ENCODE measurements at regions not wholly inside any gene's neighbourhood (a gene's known extent, or its start where the extent isn't known, plus 50 kb on each side); places are given as distances from the start of the nearest gene placed in this dataset.

DNA sequence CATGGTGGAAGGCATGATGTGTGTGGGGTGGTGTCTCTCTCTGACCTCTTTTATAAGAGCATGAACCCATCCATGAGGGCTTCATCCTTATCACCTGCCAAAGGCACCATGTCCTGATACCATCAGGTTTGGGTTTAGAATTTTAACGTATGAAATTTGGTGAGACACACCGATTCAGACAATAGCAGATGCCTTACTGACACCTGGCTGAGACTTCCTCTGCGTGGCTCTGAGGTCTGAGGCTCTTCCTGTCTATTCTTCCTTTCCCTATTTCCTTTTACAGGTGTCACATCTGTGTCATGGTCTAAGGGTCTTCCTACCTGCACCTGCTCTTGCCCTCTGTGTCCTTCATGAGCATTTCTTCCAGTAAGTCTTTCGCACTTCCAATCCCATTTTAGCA lies 320.7 kb upstream of the CLNK start:
- DNase-seq (ENCODE audit: low read depth in 4 of 4, low spot score in 3 of 4), result no peak

DNA sequence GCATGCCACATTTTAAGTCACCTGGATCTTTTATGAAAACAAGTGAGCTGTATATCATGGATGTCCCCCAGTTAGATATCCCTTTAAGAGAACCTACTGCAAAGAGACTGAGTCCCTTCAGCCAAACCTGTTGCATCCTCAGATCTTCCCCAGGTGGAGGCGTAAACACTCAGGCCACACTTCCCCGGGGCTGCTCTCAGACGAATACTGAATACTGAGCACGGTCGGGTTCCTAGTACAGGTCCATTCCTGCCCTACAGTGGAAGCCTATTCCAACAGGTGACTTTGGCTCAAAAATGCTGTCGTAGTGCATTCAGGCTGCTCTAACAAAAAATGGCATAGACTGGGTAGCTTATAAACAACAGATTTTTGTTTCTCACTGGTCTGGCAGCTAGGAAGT lies 320.2 kb upstream of the CLNK start:
- DNase-seq (ENCODE audit: low read depth in 4 of 4, low spot score in 3 of 4), result no peak

DNA sequence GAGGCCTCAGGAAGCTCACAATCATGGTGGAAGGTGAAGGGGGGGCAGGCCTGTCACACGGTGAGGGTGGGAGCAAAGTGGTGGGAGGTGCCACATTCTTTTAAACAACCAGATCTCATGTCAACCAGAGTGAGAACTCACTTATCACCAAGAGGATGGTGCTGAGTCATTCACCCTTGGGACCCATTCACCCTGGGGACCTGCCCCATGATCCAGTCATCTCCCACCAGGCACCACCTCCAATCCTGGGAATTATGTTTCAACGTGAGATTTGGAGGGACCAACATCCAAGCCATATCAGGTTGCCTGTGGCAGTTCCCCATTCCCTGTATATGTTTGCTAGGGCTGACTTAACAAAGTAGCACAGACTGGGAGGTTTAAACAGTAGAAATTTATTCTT lies 318.4 kb upstream of the CLNK start:
- no peak for DNase-seq (ENCODE audit: low read depth in 4 of 4, low spot score in 3 of 4)

DNA sequence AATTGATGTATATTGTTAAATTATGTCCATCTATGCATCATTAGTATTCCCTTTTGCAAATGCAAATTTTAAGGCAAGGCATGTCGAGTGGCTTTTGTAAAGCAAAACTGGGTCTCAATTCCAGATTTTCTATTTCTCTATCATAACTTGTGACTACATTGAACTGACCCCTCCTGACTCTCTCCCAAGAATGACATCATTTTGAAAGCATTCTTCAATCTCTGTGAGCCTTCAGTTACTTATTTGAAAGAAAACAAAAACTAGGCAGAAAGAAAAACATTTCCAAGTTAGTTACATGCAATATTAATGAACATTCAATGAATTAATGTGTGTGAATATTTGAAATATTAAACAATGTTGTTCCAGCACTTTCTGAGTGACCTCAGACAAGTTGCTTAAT lies 314.3 kb upstream of the CLNK start:
- DNase-seq (ENCODE audit: low read depth in 4 of 4, low spot score in 3 of 4), result no peak

DNA sequence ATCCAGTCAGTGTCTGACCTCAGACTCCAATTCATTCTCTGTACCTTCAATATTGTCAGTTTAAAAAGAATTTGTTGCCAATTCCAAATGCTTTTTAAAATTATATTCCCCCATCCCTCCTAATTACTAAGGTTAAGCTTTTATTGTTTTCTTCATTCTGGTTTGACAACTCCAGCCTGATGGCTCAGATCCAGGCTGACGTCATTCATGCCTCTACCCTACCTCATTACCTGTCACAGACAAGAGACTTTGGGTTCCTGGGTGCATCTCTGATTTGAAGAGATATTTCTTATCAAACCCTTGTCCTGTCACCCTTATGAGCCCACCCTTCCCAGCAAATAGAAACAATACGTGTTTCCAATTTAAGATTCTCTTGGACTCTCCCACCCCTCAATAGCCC lies 300.2 kb upstream of the CLNK start:
- DNase-seq (ENCODE audit: low read depth in 4 of 4, low spot score in 3 of 4), result no peak

DNA sequence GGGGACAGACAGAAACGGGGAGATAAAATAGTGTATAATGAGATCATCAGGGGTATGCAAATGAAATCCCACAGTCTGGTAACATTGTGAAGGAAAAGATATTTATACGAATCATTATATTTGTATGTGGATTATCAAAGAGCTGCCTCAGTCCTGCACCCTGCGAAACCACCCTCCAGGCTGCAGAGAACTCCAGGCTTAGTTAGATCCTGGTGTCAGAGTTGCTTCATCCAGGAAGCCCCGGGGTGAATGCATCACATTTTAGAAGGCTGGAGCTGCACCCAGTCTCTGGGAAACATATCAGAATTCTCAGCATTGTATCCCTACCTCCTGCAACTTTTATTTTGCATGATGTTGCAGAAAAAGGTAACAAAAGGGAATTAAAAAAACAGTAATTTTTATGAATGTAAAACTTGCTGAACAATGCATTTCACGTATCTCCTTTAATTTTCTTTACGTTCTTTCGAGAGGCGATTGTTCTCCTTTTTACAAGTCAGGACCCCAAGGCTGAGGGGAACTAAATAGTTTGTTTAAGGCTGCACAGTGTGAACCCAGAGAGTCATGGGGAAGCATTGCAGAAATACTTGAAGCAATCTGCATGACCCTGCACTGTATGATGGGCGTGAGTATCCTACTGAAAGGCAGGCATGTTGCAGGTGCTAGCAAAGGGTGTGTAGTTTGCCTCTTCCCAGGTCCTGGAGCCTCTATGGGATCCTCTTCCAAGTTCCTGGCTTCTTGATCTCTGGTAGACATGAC lies 299.5 kb upstream of the CLNK start:
- DNase-seq (ENCODE audit: low read depth in 4 of 4, low spot score in 3 of 4), result no peak

DNA sequence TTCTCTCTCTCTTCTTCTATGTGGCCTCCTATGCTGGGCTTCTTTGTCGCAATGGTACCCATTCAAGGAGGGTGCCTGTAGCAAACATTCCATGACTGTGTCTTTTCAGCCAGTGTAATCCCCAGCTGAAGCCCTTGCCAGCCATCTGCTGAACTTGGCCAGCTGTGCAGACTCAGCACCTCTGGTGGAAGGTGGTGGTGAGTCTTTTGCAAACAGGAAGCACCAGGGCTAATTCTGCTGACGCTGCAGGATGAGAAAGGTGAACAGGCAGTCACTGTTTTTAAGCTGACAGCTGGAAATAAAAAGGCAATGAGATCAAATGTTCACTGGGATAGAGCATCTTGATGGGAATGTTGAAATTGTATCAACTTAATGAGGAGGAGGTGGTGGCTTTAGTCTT lies 298.7 kb upstream of the CLNK start:
- DNase-seq (ENCODE audit: low read depth in 4 of 4, low spot score in 3 of 4), result no peak

DNA sequence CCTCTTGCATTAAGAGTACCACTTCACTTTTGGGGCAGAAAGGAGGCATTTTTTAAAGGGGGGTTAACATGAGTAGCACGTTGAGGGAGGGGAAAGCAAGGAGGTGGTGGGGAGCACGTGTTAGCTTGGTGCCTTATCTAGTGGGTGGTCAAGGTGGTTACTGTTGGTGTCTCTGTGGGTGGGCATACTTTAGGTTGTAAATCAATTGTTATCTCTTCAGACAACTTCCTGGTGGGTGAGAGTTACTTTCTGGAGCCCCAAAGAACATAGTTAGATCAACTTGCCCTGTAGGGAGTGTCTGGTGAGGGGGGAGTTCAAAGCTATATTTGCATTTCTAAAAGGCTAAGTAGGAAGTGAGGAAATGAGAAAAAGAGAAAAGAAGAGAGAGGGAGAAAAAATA lies 297.7 kb upstream of the CLNK start:
- no peak for DNase-seq (ENCODE audit: low read depth in 4 of 4, low spot score in 3 of 4)

DNA sequence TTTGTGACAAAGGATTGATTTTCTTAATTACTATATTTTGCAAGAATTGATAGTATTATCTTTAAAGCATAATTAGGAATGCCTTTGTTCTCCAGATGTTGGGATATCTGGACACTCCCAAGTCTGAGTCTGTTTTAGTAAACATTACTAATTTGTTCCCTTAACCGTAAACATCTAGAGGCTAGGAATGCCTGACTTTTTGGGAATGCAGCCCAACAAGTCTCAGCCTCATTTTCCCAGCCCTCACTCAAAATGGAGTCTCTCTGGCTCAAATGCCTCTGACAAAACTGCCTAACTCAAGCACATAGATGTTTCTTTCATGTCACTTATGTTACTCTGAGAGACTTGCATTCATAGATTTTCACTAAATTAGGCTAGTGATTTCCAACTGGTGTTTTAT lies 297.0 kb upstream of the CLNK start:
- no peak for DNase-seq (ENCODE audit: low read depth in 4 of 4, low spot score in 3 of 4)

DNA sequence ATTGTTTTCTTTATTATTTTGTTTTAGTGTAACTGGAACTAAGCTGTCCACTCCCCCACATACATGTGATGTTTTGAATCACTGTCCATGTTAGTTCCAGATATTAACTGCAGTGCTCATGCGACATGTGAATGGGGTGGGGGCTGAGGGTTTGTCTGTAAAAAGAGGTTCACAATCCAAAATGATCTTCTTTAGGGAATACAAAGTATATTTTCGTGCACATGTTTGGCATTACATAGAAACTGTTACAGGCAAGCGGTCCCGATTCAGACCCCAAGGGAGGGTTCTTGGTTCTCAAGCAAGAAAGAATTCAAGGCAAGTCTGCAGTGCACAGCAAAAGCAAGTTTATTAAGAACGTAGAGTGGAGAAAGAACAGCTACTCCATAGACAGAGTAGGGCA lies 296.5 kb upstream of the CLNK start:
- no peak for DNase-seq (ENCODE audit: low read depth in 4 of 4, low spot score in 3 of 4)

DNA sequence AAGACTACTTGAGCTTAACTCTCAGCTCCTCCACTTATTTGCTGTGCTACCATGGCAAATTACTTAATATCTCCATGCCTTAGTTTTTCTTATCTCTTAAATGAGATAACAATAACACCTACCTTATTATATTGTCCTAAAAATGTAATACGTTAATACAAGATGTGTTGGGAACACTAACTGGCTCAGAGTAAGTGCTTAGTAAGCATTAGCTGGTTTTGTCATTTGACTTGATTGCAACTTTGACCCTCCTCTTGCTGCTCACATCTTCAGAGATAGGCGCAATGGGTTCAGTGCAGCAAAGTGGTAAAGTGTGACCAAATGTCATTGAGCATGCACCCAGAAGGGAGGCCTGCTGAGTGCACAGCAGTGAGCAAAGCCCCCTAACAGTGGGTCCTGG lies 294.5 kb upstream of the CLNK start:
- DNase-seq (ENCODE audit: low read depth in 4 of 4, low spot score in 3 of 4), result no peak

DNA sequence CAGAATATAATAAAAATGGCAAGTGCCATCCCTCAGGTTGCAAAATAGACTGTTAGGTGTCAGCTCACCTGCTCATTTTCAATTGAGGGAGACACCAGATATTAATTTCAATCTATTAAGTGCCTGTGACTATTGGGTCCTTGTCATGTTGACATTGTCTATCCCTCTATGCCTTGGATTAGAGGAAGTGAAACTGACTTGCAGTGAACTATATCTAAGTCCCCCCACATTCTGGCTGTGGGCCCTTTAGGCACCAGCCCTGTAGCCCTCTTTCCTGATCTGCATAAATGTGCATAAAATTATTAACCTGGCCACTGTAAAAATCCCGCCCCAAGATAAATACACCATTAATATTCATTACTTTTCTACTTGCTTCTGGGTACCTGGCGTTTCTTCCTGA lies 293.0 kb upstream of the CLNK start:
- DNase-seq (ENCODE audit: low read depth in 4 of 4, low spot score in 3 of 4), result no peak

DNA sequence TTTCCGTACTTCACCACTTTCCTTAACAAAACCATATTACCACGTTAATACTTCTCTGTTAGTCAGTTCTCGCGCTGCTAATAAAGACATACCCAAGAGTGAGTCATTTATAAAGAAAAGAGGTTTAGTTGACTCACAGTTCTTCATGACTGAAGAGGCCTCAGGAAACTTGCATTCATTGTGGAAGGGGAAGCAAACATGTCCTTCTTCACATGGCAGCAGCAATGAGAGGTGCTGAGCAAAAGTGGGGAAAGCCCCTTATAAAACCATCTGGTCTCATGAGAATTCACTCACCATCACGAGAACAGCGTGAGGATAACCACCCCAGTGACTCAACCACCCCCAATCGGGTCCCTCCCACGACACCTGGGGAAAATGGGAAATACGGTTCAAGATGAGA lies 289.8 kb upstream of the CLNK start:
- no peak for DNase-seq (ENCODE audit: low read depth in 4 of 4, low spot score in 3 of 4)

DNA sequence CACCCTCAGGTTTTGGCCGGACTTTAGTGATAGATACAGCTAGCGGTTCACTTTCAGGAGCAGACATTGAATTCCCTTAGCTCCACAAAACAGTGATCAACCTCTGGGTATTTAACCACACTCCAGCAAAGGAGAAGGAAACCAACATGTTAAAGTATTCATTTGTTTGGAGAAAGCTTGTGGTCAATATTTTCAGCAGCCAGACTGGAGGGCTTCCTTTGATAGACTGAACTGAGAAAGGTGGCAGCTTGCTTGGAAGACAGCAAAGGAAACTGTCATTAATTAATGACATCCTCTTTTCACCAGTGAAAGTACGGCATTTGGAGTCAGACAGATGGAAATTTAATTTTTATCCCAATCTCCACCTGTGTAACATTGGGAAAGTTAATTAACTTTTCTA lies 289.1 kb upstream of the CLNK start:
- no peak for DNase-seq (ENCODE audit: low read depth in 4 of 4, low spot score in 3 of 4)

DNA sequence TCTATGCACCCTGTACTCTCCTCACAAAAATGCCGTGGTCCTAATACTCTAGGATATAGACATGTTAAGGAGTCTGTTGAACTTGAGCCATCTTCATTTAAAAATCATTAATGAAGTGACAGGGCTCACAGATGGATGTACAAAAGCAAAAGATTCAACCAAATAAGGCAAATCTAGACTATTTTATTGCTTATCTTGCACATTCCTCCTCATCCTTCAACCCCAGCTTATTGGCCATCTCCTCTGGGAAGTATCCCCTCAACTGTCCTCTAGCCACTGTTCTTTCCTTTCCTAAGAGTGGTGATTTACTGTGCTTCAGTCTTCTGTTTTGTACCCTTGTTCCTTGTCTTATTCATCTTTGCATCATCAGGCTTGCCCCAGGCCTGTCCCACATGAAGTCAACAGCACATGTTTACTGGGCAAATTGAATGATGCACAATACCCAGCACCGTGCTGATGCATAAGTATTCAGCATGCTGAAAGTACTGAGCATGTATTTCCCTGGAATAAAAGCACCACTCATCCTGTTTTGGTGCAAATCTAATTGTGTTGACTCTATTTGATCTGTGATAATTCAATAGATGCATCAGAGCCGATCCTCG lies 287.3 kb upstream of the CLNK start:
- DNase-seq (ENCODE audit: low read depth in 4 of 4, low spot score in 3 of 4), result no peak

DNA sequence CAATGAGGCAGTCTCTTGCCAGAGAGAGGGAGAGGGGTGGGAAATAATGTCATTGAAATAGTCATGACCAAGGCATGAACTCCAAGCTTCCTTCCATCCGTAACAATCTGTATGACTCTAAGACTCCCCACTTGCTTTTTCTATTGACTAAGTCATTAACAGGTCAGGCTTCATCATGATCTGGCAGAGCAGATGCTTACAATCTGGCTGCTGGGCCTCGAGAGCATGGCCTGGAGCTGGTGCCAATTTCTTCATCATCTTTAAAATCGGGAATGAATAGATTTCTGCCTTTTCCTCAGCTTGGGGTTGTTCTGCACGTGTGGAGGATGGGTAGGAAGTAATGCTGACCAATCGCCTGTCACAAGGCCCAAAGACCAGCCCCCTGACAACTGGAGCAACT lies 280.6 kb upstream of the CLNK start:
- DNase-seq (ENCODE audit: low read depth in 4 of 4, low spot score in 3 of 4), result no peak

DNA sequence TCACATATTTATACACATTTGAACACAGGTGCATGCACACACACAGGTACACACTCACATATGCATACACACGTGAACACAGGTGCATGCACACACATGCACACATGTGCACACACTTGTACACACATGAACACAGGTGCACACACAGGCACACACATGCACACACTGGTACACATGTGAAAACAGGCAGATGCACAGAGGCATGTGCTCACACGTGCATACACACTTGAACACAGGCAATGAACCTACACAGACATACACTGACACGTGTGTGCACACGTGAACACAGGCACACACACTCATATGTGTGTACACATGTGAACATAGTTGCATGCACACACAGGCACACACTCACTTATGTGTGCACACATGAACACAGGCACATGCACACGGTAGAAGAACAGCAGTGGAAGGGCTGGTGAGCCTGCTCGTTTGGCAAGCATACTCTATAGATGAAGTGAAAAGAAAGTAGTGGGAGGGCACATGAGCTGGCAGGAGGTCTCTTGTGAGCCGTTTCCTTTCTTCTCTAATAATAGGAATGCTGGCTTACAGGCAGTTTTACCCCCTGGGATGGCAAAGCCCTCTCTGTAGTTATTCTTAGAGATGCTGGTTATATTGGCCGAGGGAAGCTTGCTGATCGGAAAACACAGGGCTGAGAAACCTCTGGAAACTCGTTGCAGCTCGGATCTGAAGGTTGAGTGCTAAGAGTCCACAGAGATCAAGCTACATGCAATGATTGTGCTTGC lies 279.6 kb upstream of the CLNK start:
- no peak for DNase-seq (ENCODE audit: low read depth in 4 of 4, low spot score in 3 of 4)

DNA sequence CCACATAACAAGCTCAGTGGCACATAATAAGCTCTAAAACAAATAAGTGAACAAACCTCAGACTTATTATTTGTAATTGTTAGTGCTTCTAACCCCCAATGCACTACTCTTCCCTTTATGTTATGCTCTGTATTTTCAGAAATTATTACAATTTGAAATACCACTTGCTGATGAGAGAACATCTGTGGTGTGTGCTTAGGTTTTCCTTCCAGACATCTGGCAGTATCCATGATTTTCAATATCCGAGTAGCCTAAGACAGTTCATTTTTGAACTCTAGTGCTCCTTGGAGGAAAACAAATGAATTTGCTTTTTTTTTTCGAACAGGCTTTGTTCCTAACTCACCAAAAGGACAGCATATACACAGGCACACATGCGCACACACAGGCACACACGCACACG lies 278.7 kb upstream of the CLNK start:
- DNase-seq (ENCODE audit: low read depth in 4 of 4, low spot score in 3 of 4), result no peak

DNA sequence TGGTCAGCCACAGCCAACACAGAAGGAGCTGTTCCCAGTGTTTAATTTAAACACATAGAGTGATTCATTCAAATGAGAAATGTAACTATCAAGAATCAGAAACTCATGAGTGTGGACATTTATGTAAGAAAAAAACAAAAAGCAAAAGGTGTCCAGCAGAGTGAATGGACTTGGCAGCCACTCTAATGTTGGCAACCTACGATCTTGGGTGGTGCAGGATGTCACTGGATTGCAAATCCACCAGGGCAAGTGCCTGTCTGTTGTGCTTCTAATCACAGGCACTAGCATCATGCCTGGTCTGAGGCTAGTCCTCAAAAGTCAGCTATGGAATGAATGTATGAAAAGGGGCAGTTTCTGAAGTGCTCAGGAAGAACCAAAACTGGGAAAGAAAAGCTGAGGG lies 277.7 kb upstream of the CLNK start:
- DNase-seq (ENCODE audit: low read depth in 4 of 4, low spot score in 3 of 4), result no peak

DNA sequence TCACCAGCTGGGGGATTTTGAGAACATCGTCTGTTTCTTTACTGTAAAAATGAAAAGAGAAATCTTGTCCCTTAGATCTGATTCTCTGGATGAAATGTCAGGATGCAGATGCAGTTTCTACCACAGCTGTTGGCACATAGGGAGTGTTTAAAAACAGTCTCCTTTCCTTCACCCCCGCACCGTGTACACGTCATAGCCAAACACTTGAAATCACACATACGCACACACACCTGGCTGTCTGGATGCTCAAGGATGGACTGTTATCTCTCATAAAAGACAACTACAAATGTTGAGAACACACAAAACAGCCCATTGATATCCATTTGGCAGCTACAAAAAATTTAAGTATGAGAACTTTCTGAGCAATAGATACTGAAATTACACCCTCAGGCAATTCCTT lies 275.8 kb upstream of the CLNK start:
- no peak for DNase-seq (ENCODE audit: low read depth in 4 of 4, low spot score in 3 of 4)

DNA sequence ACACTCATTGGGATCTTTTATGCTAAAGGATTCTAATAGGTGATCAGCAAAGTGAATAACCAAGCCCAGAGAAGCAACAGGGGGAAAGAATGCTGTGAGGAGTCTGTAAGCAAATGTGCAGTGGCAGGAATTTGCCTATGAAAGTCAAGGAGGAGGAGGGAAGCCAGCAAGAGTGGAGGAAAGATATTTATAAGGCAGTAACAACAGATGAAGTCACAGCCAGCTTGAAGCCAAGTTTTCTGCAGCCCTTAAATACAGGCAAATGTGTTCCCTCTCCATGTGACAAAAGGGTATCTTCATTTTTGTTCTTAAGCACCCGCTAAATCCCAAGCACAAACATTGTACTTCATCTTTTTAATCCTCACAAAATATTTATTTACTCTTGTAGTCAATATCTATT lies 275.0 kb upstream of the CLNK start:
- DNase-seq (ENCODE audit: low read depth in 4 of 4, low spot score in 3 of 4), result no peak

DNA sequence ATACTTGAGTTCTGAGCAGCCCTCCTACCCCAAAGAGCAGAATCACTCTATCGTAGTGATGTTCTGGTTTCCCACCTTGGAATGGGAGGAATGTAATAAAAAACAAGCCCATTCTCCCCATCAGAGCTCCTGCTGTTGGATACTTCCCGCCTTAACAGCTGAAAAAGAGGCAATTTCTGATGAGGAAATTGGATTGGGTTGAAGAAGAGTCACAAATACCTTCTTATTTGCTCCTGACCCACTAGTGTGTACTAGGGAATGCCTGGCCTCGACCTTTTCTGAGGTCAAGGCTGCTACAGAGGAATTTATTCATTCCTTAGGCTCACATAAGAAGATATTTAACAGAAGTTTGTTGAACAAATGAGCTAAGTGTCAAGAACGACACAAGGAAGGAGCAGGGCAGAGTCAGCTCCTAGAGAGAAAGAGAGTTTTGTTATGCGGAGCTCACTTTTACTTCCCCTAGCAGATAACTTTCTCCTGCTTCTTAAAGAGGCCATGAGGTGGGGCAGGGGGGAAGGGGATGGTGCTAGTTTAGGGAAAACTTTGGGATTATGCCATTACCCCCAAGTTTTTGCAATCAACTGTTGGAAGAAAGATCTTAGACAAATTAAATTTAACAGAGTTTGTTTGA lies 273.8 kb upstream of the CLNK start:
- no peak for DNase-seq (ENCODE audit: low read depth in 4 of 4, low spot score in 3 of 4)
